KMS-11 (cell line): ENCODE measurements at regions not wholly inside any gene's neighbourhood (a gene's known extent, or its start where the extent isn't known, plus 50 kb on each side); places are given as distances from the start of the nearest gene placed in this dataset.

Source experiments
- H2AFZ ChIP-seq: fragments of 200-600 bp; sonication (generic); 2 replicates; pipeline ENCODE4 v1.6.1; 2016; ENCODE audit warnings: antibody characterized with exemption, mixed run types, low read depth
- H3K27ac ChIP-seq: fragments of 200-600 bp; sonication (generic); 2 replicates; pipeline ENCODE4 v1.6.1; 2016; ENCODE audit warnings: mild to moderate bottlenecking, mixed run types
- H3K27me3 ChIP-seq: fragments of 200-600 bp; sonication (generic); 2 replicates; pipeline ENCODE4 v1.6.1; 2017; ENCODE audit warnings: mild to moderate bottlenecking, low read depth, mixed run types, moderate library complexity; ENCODE audit not compliant: insufficient read depth
- H3K36me3 ChIP-seq: fragments of 200-600 bp; sonication (generic); 2 replicates; pipeline ENCODE4 v1.6.1; 2017; ENCODE audit warnings: mild to moderate bottlenecking, mixed run types; ENCODE audit not compliant: insufficient read depth
- H3K4me1 ChIP-seq: fragments of 200-600 bp; sonication (generic); 2 replicates; pipeline ENCODE4 v1.6.1; 2016; ENCODE audit warnings: mild to moderate bottlenecking, low read depth, mixed run types; ENCODE audit not compliant: poor library complexity, severe bottlenecking
- H3K4me2 ChIP-seq: fragments of 200-600 bp; sonication (generic); 2 replicates; pipeline ENCODE4 v1.7.0; 2016; ENCODE audit warnings: mild to moderate bottlenecking, mixed run types
- H3K4me3 ChIP-seq: fragments of 200-600 bp; sonication (generic); IDR thresholded peaks from 2 replicates; pipeline ENCODE4 v1.6.1; 2017; ENCODE audit warnings: low read depth, low read length, mixed read lengths; ENCODE audit not compliant: insufficient read depth
- H3K79me2 ChIP-seq: fragments of 200-600 bp; sonication (generic); 2 replicates; pipeline ENCODE4 v1.6.1; 2016; ENCODE audit warnings: low read depth, mixed run types; ENCODE audit not compliant: insufficient read depth
- H3K9ac ChIP-seq: fragments of 200-600 bp; sonication (generic); 2 replicates; pipeline ENCODE4 v1.6.1; 2016; ENCODE audit warnings: mild to moderate bottlenecking, mixed run types
- H4K20me1 ChIP-seq: fragments of 200-600 bp; sonication (generic); 2 replicates; pipeline ENCODE4 v1.6.1; 2016; ENCODE audit warnings: mild to moderate bottlenecking, mixed run types; ENCODE audit not compliant: insufficient read depth
- TF ChIP-seq, protein P1 (sequence below): fragments of 200-600 bp; sonication (generic); conservative IDR thresholded peaks from 2 replicates; pipeline ENCODE4 v1.6.1; 2017; ENCODE audit warnings: low read depth, mild to moderate bottlenecking, antibody characterized with exemption, low read length, moderate library complexity, mixed read lengths

DNA sequence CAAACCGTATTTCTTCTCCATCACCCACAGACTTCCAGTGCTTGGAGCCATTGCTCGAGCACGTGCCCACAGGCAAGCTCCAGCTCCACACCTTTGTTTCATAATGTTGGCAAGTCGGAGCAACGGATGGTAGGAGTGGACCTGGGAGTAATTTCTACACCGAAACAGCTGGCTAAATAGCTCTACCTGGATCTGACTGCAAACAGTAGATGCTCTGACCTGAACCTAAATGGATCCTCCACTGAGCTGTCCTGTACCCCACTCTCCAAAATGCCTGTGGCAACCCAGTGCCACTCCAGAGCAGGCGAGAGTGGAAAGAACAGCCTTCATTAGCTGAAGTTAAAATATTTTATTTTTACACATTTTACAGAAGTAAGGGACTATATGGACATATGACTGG is 108.7 kb downstream of the BMP4 start:
- H3K4me2 ChIP-seq: no peak overlapping the region
- H2AFZ ChIP-seq: no peak overlapping the region
- H3K9ac ChIP-seq: no peak overlapping the region

DNA sequence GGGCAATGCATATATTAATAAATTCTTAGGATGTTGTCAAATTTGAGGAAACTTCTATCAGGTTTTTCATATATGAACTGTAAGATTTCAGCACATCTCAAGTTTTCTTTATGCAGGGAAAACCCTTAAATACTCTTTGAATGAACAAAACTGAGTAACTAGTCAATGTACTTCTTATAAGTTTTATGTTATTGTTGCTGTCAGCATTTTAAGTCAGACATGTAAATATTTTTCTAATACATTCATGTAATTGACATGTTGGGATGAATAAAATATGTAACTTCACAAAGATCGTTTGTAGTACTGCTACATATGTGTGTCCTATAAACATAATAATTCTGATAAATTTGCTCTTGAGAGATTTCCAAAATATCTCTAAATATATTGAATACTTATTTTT is 109.6 kb downstream of the BMP4 start:
- H2AFZ ChIP-seq: no peak overlapping the region
- H3K4me1 ChIP-seq: no peaks in the 10 kb centered on the region
- H3K27me3 ChIP-seq: no peaks in the 10 kb centered on the region
- no peak overlapping the region for H3K4me2 ChIP-seq
- no peak overlapping the region for H3K4me3 ChIP-seq
- H3K36me3 ChIP-seq: no peaks in the 10 kb centered on the region
- no peaks in the 10 kb centered on the region for H4K20me1 ChIP-seq
- no peak overlapping the region for H3K27ac ChIP-seq
- TF ChIP-seq, protein P1, sequence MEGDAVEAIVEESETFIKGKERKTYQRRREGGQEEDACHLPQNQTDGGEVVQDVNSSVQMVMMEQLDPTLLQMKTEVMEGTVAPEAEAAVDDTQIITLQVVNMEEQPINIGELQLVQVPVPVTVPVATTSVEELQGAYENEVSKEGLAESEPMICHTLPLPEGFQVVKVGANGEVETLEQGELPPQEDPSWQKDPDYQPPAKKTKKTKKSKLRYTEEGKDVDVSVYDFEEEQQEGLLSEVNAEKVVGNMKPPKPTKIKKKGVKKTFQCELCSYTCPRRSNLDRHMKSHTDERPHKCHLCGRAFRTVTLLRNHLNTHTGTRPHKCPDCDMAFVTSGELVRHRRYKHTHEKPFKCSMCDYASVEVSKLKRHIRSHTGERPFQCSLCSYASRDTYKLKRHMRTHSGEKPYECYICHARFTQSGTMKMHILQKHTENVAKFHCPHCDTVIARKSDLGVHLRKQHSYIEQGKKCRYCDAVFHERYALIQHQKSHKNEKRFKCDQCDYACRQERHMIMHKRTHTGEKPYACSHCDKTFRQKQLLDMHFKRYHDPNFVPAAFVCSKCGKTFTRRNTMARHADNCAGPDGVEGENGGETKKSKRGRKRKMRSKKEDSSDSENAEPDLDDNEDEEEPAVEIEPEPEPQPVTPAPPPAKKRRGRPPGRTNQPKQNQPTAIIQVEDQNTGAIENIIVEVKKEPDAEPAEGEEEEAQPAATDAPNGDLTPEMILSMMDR: no peak
- H3K9ac ChIP-seq: no peak overlapping the region
- H3K79me2 ChIP-seq: no peaks in the 10 kb centered on the region

More for the DNA sequence above, 108.7 kb downstream of the BMP4 start:
- Histone ChIP-seq H3K36me3 (no peaks in the 10 kb centered on the region), H3K27me3 (no peaks in the 10 kb centered on the region), H3K4me3 (no peak overlapping the region), H3K27ac (no peak overlapping the region), H3K79me2 (no peaks in the 10 kb centered on the region), H3K4me1 (no peaks in the 10 kb centered on the region), H4K20me1 (no peaks in the 10 kb centered on the region)
- TF ChIP-seq, protein P1: no peak

GRCh38 chr14:53845813-53846693 is 110.6 kb downstream of the BMP4 start:
- H3K4me2 ChIP-seq: no peak overlapping the region
- H3K4me1 ChIP-seq: no peaks in the 10 kb centered on the region

GRCh38 chr14:53842938-53843337 is 113.7 kb downstream of the BMP4 start:
- Histone ChIP-seq H3K27ac (no peak overlapping the region), H3K36me3 (no peaks in the 10 kb centered on the region), H3K27me3 (no peaks in the 10 kb centered on the region), H3K4me3 (no peak overlapping the region), H3K79me2 (no peaks in the 10 kb centered on the region), H2AFZ (no peak overlapping the region), H3K4me2 (no peak overlapping the region), H3K4me1 (no peaks in the 10 kb centered on the region), H3K9ac (no peak overlapping the region), H4K20me1 (no peaks in the 10 kb centered on the region)
- TF ChIP-seq, protein P1: no peak

More at GRCh38 chr14:53845813-53846693, 110.6 kb downstream of the BMP4 start:
- TF ChIP-seq, protein P1: no peak
- Histone ChIP-seq H4K20me1 (no peaks in the 10 kb centered on the region), H2AFZ (no peak overlapping the region), H3K27me3 (no peaks in the 10 kb centered on the region), H3K79me2 (no peaks in the 10 kb centered on the region), H3K4me3 (no peak overlapping the region), H3K9ac (no peak overlapping the region), H3K27ac (no peak overlapping the region), H3K36me3 (no peaks in the 10 kb centered on the region)
